ENCODE measurements at regions not wholly inside any gene's neighbourhood (a gene's known extent, or its start where the extent isn't known, plus 50 kb on each side); places are given as distances from the start of the nearest gene placed in this dataset.

- TF ChIP-seq, protein P1, sequence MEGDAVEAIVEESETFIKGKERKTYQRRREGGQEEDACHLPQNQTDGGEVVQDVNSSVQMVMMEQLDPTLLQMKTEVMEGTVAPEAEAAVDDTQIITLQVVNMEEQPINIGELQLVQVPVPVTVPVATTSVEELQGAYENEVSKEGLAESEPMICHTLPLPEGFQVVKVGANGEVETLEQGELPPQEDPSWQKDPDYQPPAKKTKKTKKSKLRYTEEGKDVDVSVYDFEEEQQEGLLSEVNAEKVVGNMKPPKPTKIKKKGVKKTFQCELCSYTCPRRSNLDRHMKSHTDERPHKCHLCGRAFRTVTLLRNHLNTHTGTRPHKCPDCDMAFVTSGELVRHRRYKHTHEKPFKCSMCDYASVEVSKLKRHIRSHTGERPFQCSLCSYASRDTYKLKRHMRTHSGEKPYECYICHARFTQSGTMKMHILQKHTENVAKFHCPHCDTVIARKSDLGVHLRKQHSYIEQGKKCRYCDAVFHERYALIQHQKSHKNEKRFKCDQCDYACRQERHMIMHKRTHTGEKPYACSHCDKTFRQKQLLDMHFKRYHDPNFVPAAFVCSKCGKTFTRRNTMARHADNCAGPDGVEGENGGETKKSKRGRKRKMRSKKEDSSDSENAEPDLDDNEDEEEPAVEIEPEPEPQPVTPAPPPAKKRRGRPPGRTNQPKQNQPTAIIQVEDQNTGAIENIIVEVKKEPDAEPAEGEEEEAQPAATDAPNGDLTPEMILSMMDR (IDR thresholded peaks at IDR 0.05; ENCODE audit: low read depth, low read length, missing input control) = no peak
- no peak for TF ChIP-seq JUND (IDR thresholded peaks at IDR 0.05)
- TF ChIP-seq RXRA (IDR thresholded peaks at IDR 0.05) = no peak
- TF ChIP-seq FOXA1 (IDR thresholded peaks at IDR 0.05) = no peak
- TF ChIP-seq RAD21 (IDR thresholded peaks at IDR 0.05) = no peak
- no peak for TF ChIP-seq ATF3 (IDR thresholded peaks at IDR 0.05)
- no peak for TF ChIP-seq MAX (IDR thresholded peaks at IDR 0.05)
Measured at GRCh38 chr2:144252694-144253093, 267.2 kb downstream of the ZEB2 start.
